Neural cell (in vitro differentiated cells): ENCODE measurements at regions not wholly inside any gene's neighbourhood (a gene's known extent, or its start where the extent isn't known, plus 50 kb on each side); places are given as distances from the start of the nearest gene placed in this dataset.

Source experiments
- H2AFZ ChIP-seq: fragments of 200-600, 300-800 bp; sonication (generic), shearing (Covaris generic); 2 replicates; pipeline ENCODE4 v1.6.0; 2014; ENCODE audit warnings: low read depth, mild to moderate bottlenecking, antibody characterized with exemption, low read length, moderate library complexity
- H3F3A ChIP-seq: fragments of 200-600 bp; shearing (Covaris generic); 2 replicates; pipeline ENCODE4 v1.6.1; 2016; ENCODE audit warnings: mild to moderate bottlenecking, moderate library complexity, mixed read lengths, antibody characterized with exemption, low read length; ENCODE audit not compliant: insufficient read depth, poor library complexity, severe bottlenecking
- H3K27ac ChIP-seq: fragments of 200-600, 300-800 bp; sonication (generic), shearing (Covaris generic); 2 replicates; pipeline ENCODE4 v1.5.1; 2014; ENCODE audit warnings: mild to moderate bottlenecking, low read length, moderate library complexity
- H3K27me3 ChIP-seq: fragments of 300-800, 200-600 bp; sonication (generic), shearing (Covaris generic); 2 replicates; pipeline ENCODE4 v1.6.0; 2014; ENCODE audit warnings: mild to moderate bottlenecking, low read depth, low read length, moderate library complexity; ENCODE audit not compliant: insufficient read depth
- H3K36me3 ChIP-seq: fragments of 300-800, 200-600 bp; sonication (generic), shearing (Covaris generic); 2 replicates; pipeline ENCODE4 v1.5.1; 2014; ENCODE audit warnings: mild to moderate bottlenecking, antibody characterized with exemption, low read length, moderate library complexity; ENCODE audit not compliant: insufficient read depth
- H3K4me2 ChIP-seq: fragments of 300-800, 200-600 bp; sonication (generic), shearing (Covaris generic); 2 replicates; pipeline ENCODE4 v1.6.0; 2014; ENCODE audit warnings: mild to moderate bottlenecking, low read length
- H3K4me3 ChIP-seq: fragments of 300-800, 200-600 bp; sonication (generic), shearing (Covaris generic); 2 replicates; pipeline ENCODE4 v1.5.1; 2014; ENCODE audit warnings: mild to moderate bottlenecking, low read length, moderate library complexity
- H3K79me2 ChIP-seq: fragments of 200-600 bp; shearing (Covaris generic); replicated peaks from 2 replicates; pipeline ENCODE4 v1.6.0; 2014; ENCODE audit warnings: mild to moderate bottlenecking, low read length, moderate library complexity; ENCODE audit not compliant: insufficient read depth
- H3K9ac ChIP-seq: fragments of 300-800, 200-600 bp; sonication (generic), shearing (Covaris generic); 2 replicates; pipeline ENCODE4 v1.6.1; 2016; ENCODE audit warnings: mild to moderate bottlenecking, low read length, mixed read lengths
- H3K9me2 ChIP-seq: fragments of 200-600 bp; shearing (Covaris generic); 2 replicates; pipeline ENCODE4 v1.6.1; 2016; ENCODE audit warnings: mild to moderate bottlenecking, low read length, mixed read lengths; ENCODE audit not compliant: insufficient read depth
- H3K9me3 ChIP-seq: fragments of 200-600, 300-800 bp; sonication (generic), shearing (Covaris generic); 2 replicates; pipeline ENCODE4 v1.6.1; 2016; ENCODE audit warnings: mild to moderate bottlenecking, mixed run types, low read length, moderate library complexity, mixed read lengths
- H4K20me1 ChIP-seq: fragments of 200-600 bp; shearing (Covaris generic); 2 replicates; pipeline ENCODE4 v1.6.1; 2016; ENCODE audit warnings: mild to moderate bottlenecking, mixed run types; ENCODE audit not compliant: insufficient read depth
- EP300 ChIP-seq: fragments of 450-650 bp; conservative IDR thresholded peaks from 2 replicates; pipeline ENCODE4 v1.6.1; 2014; ENCODE audit warnings: antibody characterized with exemption, mild to moderate bottlenecking, moderate library complexity; ENCODE audit not compliant: poor library complexity, severe bottlenecking
- EZH2 ChIP-seq: fragments of 200-600, 300-800 bp; shearing (Covaris generic), sonication (generic); IDR thresholded peaks from 2 replicates; pipeline ENCODE4 v1.6.1; 2014; ENCODE audit warnings: antibody characterized with exemption, low read length, borderline replicate concordance, mild to moderate bottlenecking; ENCODE audit not compliant: insufficient read depth, poor library complexity, severe bottlenecking
- MXI1 ChIP-seq: fragments of 450-650 bp; conservative IDR thresholded peaks from 2 replicates; pipeline ENCODE4 v1.6.1; 2014; ENCODE audit warnings: antibody characterized with exemption, mild to moderate bottlenecking; ENCODE audit not compliant: poor library complexity, severe bottlenecking
- POLR2AphosphoS5 ChIP-seq: IDR thresholded peaks from 2 replicates; pipeline ENCODE4 v1.6.1; 2012
- RAD21 ChIP-seq: fragments of 450-650 bp; conservative IDR thresholded peaks from 2 replicates; pipeline ENCODE4 v1.6.1; 2014; ENCODE audit warnings: antibody characterized with exemption, mild to moderate bottlenecking, moderate library complexity
- SMC3 ChIP-seq: fragments of 450-650 bp; conservative IDR thresholded peaks from 2 replicates; pipeline ENCODE4 v1.6.1; 2014; ENCODE audit warnings: antibody characterized with exemption, mild to moderate bottlenecking, moderate library complexity; ENCODE audit not compliant: poor library complexity
- TAF1 ChIP-seq: IDR thresholded peaks from 2 replicates; pipeline ENCODE4 v1.6.1; 2012; ENCODE audit warnings: low read depth
- TF ChIP-seq, protein P1 (sequence below): IDR thresholded peaks from 2 replicates; pipeline ENCODE4 v1.6.1; 2012; ENCODE audit warnings: borderline replicate concordance
- TF ChIP-seq, protein P2 (sequence below): fragments of 450-650 bp; IDR thresholded peaks from 2 replicates; pipeline ENCODE4 v1.5.1; 2014; ENCODE audit warnings: antibody characterized with exemption, mild to moderate bottlenecking, moderate library complexity; ENCODE audit not compliant: poor library complexity, severe bottlenecking

DNA sequence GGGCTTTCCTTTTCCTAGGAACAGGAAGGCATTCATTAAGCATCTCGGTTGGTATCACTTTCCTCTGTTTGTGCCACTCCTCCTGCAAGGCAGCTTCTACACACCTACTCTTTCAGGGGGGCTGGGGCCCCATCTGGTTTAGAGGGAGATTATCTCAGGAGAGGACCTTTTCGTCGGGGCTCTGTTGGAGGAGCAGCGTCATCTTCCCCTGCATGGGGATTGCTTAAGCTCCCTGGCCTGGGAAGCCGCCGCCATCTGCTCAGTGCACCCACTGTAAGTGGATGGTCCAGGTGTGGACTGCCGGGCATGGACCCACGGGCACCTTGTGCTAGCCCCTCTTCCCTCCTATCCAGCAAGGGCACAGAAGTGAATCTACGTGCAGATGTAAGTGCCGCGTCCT, 355.3 kb upstream of the SMIM21 start:
- Histone ChIP-seq H4K20me1 (no peaks in the 10 kb centered on the region), H3F3A (no peaks in the 10 kb centered on the region), H3K4me3 (no peak overlapping the region), H3K4me2 (no peak overlapping the region), H3K9me3 (no peaks in the 10 kb centered on the region), H3K27ac (no peak overlapping the region), H3K79me2 (no peaks in the 10 kb centered on the region), H3K9ac (no peak overlapping the region), H2AFZ (no peak overlapping the region), H3K36me3 (no peaks in the 10 kb centered on the region), H3K9me2 (no peaks in the 10 kb centered on the region), H3K27me3 (no peaks in the 10 kb centered on the region)
- TF ChIP-seq MXI1: no peak
- TF ChIP-seq SMC3: no peak
- TF ChIP-seq, protein P1, sequence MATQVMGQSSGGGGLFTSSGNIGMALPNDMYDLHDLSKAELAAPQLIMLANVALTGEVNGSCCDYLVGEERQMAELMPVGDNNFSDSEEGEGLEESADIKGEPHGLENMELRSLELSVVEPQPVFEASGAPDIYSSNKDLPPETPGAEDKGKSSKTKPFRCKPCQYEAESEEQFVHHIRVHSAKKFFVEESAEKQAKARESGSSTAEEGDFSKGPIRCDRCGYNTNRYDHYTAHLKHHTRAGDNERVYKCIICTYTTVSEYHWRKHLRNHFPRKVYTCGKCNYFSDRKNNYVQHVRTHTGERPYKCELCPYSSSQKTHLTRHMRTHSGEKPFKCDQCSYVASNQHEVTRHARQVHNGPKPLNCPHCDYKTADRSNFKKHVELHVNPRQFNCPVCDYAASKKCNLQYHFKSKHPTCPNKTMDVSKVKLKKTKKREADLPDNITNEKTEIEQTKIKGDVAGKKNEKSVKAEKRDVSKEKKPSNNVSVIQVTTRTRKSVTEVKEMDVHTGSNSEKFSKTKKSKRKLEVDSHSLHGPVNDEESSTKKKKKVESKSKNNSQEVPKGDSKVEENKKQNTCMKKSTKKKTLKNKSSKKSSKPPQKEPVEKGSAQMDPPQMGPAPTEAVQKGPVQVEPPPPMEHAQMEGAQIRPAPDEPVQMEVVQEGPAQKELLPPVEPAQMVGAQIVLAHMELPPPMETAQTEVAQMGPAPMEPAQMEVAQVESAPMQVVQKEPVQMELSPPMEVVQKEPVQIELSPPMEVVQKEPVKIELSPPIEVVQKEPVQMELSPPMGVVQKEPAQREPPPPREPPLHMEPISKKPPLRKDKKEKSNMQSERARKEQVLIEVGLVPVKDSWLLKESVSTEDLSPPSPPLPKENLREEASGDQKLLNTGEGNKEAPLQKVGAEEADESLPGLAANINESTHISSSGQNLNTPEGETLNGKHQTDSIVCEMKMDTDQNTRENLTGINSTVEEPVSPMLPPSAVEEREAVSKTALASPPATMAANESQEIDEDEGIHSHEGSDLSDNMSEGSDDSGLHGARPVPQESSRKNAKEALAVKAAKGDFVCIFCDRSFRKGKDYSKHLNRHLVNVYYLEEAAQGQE: no peak
- TF ChIP-seq POLR2AphosphoS5: no peak

DNA sequence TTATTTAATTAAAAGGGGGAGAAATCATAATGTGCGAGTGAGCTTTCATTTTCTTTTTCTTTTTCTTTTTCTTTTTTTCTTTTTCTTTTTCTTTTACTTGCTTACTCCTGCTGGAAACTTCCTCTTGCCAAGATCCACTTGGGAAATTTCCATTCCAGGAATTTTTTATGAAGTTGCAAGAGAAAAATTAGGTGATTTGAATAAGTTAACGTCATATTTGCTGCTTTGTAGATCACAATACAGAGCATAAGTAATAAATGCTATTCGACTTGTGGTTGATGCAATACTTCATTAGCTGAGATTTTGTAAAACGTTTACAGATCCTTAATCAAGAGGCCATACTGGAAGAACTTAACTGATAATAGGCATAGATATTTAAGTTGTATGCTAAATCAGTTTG, 354.7 kb upstream of the SMIM21 start:
- no peaks in the 10 kb centered on the region for H3K9me3 ChIP-seq
- no peak overlapping the region for H2AFZ ChIP-seq
- no peaks in the 10 kb centered on the region for H4K20me1 ChIP-seq
- H3F3A ChIP-seq: no peaks in the 10 kb centered on the region
- H3K36me3 ChIP-seq: no peaks in the 10 kb centered on the region
- no peak overlapping the region for H3K4me3 ChIP-seq
- H3K27me3 ChIP-seq: no peaks in the 10 kb centered on the region
- H3K9ac ChIP-seq: no peak overlapping the region
- H3K27ac ChIP-seq: no peak overlapping the region
- no peak overlapping the region for H3K4me2 ChIP-seq
- TF ChIP-seq MXI1: no peak
- TF ChIP-seq, protein P1: no peak
- TF ChIP-seq, protein P2, sequence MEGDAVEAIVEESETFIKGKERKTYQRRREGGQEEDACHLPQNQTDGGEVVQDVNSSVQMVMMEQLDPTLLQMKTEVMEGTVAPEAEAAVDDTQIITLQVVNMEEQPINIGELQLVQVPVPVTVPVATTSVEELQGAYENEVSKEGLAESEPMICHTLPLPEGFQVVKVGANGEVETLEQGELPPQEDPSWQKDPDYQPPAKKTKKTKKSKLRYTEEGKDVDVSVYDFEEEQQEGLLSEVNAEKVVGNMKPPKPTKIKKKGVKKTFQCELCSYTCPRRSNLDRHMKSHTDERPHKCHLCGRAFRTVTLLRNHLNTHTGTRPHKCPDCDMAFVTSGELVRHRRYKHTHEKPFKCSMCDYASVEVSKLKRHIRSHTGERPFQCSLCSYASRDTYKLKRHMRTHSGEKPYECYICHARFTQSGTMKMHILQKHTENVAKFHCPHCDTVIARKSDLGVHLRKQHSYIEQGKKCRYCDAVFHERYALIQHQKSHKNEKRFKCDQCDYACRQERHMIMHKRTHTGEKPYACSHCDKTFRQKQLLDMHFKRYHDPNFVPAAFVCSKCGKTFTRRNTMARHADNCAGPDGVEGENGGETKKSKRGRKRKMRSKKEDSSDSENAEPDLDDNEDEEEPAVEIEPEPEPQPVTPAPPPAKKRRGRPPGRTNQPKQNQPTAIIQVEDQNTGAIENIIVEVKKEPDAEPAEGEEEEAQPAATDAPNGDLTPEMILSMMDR: no peak
- no peak for TF ChIP-seq POLR2AphosphoS5
- TF ChIP-seq RAD21: no peak
- no peak for TF ChIP-seq EP300
- TF ChIP-seq EZH2: no peak
- TF ChIP-seq TAF1: no peak
- no peaks in the 10 kb centered on the region for H3K79me2 ChIP-seq
- no peaks in the 10 kb centered on the region for H3K9me2 ChIP-seq
